GM18909 (cell line): ENCODE measurements at regions not wholly inside any gene's neighbourhood (a gene's known extent, or its start where the extent isn't known, plus 50 kb on each side); places are given as distances from the start of the nearest gene placed in this dataset.
A peak's percentile ranks its signal among the peaks of the same experiment; 100 is the strongest.
"Not testable (repeated sequence)": the region's sequence is repeated elsewhere in the genome, so short reads cannot be mapped to it uniquely, and the experiment has no call there.

ENCODE experiments used
- ATAC-seq: cut with Tn5 transposase; IDR thresholded peaks from one replicate; pipeline ENCODE4 v1.9.1; 2021; ENCODE audit warnings: mild to moderate bottlenecking; ENCODE audit not compliant: unreplicated experiment, poor library complexity

DNA sequence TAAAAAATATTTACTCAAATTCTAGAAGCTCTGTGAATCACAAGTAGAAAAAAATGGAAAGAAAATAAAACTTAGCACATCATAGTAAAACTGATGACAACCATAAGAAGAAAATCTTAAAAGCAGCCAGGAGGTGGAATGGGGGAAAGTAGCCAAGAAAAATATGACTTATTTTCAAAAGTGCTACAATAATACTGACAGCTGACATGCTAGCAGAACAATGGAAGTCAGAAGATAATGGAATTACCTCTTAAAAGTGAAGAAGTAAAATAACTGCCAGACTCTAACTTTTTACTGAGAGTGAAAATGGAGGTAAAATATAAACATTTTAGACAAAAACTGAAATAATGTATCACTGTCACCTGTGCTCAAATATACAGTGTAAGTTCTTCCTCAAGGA, 532.2 kb upstream of the SGCD start:
- no peak for ATAC-seq

DNA sequence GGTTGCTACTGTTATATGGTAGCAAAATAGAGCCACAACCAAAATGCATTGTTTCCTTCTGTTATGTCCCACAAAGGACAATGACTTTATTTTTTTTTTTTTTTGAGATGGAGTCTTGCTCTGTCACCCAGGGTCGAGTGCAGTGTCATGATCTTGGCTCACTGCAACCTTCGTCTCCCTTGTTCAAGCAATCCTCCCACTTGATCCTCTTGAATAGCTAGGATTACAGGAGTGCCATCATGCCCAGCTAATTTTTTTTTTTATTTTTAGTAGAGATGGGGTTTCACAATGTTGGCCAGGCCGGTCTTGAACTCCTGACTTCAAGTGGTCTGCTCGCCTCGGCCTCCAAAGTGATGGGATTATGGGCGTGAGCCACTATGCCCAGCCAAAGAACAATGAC, 527.7 kb upstream of the SGCD start:
- no peak for ATAC-seq

- no peak for ATAC-seq
Observed at GRCh38 chr5:155807884-155808576, 518.9 kb upstream of the SGCD start.

- no peak for ATAC-seq
Observed at GRCh38 chr5:155815248-155815647, 511.7 kb upstream of the SGCD start.

GRCh38 chr5:155822177-155822576, 504.8 kb upstream of the SGCD start:
- no peak for ATAC-seq

DNA sequence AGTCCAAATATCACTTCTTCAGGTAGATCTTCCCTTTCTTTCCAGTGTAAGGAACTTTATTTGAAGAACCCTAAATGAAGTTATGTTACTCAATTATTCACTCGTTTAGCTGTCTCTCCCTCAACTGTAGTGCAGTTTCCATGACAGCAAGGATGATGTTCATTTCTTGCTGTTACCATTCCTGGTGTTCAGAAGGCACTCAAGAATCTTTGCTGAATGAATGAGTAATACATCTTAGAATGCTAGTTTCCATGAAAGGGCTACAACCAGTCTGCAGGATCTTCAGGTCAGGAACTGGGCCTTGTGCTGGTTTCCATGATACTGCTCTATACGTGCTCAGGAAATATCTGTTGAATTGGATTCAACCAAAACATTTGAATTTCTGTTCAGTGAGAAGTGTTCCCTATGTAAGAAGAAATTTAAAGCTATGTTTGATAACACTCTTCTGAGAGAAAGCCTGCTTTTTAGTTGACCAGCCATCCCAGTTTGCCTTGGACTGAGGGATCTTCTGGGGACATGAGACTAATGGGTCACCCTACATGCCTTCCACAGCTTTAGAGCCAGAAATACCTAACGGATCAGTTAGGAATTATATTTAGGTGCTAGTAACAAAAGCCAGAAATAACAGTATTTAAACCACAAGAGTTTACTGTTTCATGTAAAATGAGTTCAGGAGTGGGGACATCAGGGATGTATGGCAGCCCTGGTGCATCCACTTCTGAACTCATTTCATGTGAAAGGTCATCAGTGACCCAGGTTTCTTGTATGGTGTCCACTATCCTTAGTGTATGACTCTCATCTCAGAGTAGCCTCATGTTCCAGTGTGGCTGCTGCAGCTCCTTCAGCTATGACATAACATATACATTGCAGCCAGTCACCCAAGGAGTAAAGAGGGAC, 500.1 kb upstream of the SGCD start:
- ATAC-seq: no peak

DNA sequence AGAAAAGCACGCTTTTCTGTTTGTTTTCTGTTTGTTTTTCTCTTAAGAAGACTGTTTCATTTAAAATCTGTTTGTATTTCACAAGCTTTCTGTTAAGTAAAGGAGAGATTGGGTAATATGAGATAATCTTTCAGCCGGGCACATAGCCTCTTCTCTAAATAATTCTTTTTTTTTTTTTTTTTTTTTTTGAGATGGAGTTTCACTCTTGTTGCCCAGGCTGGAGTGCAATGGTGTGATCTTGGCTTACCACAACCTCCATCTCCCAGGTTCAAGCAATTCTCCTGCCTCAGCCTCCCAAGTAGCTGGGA, 499.5 kb upstream of the SGCD start:
- not testable (repeated sequence) for ATAC-seq

DNA sequence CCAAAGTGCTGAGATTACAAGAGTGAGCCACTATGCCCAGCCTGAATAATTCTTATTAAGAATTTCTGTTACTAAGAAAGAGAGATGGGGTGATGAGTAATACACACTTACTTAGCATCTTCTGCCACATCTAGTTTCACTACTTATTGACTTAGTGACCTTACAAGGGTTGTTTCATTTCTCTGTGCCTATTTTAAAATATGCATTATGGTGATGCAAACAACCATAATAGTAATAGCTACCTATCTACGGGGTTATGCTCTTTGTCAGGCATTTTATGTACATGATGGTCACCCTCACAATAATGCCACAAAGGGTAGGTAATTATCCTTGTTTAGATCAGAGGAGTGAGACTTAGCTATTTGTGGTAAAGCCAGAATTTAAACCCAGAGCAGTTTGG, 499.0 kb upstream of the SGCD start:
- peak; percentile 88 for ATAC-seq

GRCh38 chr5:155831491-155831890, 495.5 kb upstream of the SGCD start:
- no peak for ATAC-seq

DNA sequence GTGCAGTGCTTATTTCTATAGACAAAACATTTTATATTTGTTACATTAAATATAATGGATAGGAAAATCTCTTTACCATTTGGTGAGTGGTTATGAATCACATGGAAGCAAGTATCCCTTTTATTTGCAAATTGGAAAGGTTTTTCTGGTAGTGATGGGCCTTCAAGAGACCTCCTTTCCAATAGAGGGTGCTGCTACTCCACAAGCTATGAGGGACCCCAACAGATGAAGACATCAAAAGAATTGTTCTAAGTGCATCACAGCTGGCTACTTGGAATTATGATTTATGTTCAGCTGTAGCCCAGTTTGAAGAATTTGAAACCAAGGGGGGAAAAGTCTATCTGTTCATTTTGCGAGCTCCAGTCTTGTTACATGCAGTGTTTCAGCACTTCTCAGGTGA, 493.7 kb upstream of the SGCD start:
- ATAC-seq: no peak

DNA sequence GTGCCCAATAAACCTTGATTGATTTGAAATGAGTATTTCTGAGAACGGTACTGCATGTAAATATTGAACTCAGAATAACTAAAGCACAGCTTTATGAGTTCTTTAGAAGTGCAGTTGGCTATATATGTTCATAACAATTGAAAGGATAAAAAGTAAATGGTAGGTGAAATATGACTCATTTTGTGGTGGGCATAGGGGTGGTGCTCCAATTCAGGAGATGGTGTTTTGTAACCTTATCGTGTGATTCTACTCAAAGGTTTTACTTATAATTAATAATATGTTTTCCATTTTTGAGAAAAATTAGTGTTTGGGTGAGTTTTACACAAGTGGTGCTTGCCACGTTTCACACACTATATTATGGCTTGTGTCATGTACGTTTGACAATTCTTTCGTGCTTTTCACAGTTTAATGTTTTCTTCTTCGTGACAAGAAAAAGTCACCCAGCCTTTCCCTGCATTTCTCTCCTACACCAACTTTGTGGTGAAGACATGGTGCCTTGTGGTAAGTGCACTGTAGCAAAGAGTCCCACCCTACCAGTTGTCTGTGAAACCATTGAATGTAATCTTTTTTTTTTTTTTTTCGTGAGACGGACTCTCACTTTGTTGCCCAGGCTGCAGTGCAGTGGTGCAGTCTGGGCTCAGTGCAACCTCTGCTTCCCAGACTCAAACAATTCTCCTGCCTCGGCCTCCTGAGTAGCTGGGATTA, 492.5 kb upstream of the SGCD start:
- no peak for ATAC-seq

DNA sequence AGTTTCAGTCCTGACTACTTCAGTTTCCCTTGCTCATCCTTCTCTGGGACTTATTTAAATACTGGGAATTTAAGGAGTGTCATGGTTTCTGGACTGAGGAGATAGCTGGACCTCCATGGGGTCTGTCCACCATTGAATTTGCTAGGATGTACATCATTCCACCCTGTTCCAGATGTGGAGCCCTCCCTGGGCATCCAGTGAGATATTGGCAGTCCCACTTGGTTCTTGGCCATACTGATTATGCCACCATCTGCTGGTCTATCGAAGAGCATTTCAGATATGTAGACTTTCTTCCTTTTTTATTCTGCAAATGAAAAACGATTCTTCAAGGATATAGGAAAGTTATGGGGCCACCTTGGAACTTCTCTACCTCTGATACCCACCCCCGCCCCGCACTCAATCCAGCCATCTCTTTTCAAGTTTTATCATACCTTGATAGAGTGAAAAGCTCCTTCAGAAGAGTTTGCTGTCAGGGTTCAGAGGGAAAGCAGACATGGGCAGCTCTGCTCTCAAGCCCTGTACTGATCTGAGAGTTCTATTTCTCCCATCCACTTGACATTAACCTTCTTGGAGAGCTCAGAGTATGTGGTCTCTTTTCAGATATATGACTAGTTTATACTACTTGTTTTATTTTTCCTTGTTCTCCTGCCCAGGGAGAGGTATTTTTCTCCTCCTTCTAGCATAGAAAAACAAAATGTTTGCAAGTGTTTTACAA, 490.7 kb upstream of the SGCD start:
- no peak for ATAC-seq

- no peak for ATAC-seq
Observed at GRCh38 chr5:155838394-155838793, 488.6 kb upstream of the SGCD start.

DNA sequence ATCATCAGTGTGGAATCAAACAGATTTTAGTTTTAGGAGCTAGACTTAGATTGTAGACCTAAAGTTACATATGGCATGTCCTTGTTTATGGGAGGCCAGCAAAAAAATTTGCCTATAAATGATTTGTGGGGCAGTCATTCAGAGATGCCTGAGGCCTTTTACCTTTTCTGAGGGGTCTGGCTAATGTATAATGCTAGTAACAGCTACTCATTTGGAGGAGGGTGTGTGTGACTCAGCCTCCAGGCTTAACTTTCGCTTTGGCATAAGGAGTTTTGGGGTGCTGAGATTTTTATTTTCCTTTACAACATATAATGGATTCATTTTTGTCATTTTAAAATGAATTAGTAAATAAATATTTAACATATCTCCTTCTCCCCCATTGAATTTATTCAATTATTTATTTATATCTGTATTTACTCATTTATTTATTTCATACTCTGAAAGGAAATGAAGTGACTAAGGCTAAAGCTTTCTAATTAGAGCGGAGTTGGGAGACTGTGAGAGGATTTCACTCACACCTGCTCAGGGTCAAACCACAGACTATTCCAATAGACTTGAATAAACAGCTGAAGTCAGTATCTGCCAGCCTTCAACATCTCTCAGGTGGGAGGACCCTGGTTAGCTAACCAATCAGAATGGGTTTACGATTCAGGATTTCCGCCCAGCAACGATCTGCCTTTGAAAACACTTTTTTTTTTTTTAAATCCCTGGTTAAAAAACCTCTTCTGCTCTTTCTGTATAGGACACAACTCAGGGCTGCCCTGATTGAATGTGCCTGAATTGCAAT, 487.5 kb upstream of the SGCD start:
- no peak for ATAC-seq

DNA sequence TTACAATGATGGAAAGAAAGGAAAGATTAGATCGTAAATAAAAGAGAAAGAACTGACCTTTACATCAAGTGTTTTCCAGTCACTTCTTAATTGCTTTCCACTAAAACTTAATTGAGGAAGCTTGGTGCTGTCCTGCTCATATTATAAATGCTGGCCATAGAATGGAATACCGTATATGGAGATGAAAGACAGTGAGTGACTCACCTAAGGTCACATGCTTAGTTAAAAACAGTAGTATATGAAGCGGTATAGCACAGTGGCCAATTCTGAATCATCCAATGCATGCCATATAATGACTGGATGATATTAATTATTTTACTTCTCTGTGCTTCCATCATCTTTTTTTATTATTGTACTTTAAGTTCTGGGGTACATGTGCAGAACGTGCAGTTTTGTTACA, 482.4 kb upstream of the SGCD start:
- no peak for ATAC-seq

DNA sequence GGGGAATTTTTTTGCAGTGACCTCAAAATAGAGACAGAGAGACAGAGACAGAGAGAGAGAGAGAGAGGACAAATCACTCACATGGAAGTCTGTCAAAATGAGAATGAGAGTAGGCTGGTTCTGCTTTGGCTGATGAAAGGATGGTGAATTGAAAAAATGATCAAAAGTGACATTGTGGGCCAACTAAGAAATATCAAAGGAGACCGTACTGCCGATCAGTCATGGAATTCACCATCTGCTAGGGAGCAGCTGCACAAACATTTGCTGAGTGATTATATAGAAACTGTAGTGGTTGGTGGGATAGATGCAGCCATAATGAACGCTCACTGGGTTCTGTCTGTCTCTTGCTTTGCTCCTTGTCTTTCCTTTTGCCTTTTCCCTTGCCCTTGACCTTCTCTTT, 476.6 kb upstream of the SGCD start:
- ATAC-seq: no peak

GRCh38 chr5:155866971-155867370, 460.0 kb upstream of the SGCD start:
- no peak for ATAC-seq

DNA sequence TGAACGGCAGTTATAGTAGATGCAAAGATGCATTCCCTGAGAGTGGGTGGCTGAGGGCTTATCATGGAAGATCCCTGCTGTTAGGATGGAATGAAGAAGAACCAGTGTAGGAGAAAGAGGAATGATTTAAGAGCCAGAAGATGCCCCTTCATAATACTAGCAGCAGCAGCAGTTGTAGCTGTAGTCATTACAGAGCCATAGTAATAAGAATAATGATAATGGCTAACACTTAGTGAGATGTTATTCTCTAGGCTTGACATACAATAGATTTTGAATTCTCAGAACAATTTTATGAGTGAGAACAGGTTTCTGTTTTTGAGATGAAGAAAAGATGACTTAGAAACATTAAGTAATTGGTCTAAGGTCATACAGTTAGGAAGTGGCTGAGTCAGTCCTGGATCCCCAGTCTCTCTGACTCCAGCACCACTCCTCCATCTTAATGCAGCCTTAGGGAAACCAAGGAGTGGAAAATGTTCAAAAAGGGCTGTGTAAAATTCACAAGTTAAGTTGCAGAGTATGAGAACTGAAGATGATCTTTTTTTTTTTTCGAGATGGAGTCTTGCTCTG, 459.4 kb upstream of the SGCD start:
- no peak for ATAC-seq

- ATAC-seq: no peak
Observed at GRCh38 chr5:155870636-155871035, 456.3 kb upstream of the SGCD start.

DNA sequence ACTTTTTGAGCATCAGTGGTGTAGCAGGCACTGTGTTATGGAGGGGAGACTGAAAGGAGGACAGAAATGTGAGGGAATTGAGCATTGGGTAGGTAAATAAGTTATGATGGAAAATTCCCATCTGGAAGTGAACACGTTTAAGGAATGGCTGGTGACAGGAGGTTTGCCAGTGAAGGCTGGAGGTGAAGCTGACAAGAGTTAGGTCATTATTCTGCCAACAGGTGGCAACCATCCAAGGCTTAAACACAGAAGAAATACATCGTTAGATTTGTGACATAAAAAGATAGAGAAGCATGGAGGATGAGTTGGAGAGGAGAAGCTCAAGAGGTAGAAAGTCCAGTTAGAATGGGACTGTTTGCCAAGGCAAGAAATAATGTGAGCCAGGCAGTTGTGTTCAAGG, 455.3 kb upstream of the SGCD start:
- ATAC-seq: no peak
